D721Med (cell line): ENCODE measurements at regions not wholly inside any gene's neighbourhood (a gene's known extent, or its start where the extent isn't known, plus 50 kb on each side); places are given as distances from the start of the nearest gene placed in this dataset.

Experiments used
- DNase-seq: peaks from one replicate; pipeline ENCODE4 v3.0.0; 2011; ENCODE audit warnings: low spot score; ENCODE audit not compliant: insufficient read length
- FAIRE-seq: peaks from 2 replicates; lab custom pipeline; 2011; peaks lifted over from hg19 to GRCh38; lab: Jason Lieb, UNC
- TF ChIP-seq, protein P1 (sequence below): IDR thresholded peaks from 2 replicates; pipeline ENCODE4 v1.5.1; 2012; ENCODE audit warnings: mild to moderate bottlenecking, control low read depth; ENCODE audit not compliant: insufficient read depth; ENCODE audit errors: missing control alignments

DNA sequence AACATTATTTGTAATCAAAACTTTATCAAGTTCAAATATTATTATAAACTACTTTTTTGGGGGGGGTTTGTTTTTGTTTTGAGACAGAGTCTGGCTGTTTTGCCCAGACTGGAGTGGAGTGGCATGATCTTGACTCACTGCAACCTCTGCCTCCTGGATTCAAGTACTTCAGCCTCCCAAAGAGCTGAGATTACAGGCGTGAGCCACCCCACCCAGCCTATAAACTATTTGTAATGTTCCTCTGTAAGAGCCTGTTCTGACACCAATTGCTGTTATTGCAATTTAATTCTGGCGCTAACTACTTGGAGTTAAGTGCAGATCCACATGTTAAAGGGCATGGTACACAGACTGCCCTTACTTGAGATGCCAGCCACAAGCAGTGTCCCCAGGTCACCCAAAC, 478.1 kb upstream of the NRP1 start:
- FAIRE-seq: no peak
- TF ChIP-seq, protein P1, sequence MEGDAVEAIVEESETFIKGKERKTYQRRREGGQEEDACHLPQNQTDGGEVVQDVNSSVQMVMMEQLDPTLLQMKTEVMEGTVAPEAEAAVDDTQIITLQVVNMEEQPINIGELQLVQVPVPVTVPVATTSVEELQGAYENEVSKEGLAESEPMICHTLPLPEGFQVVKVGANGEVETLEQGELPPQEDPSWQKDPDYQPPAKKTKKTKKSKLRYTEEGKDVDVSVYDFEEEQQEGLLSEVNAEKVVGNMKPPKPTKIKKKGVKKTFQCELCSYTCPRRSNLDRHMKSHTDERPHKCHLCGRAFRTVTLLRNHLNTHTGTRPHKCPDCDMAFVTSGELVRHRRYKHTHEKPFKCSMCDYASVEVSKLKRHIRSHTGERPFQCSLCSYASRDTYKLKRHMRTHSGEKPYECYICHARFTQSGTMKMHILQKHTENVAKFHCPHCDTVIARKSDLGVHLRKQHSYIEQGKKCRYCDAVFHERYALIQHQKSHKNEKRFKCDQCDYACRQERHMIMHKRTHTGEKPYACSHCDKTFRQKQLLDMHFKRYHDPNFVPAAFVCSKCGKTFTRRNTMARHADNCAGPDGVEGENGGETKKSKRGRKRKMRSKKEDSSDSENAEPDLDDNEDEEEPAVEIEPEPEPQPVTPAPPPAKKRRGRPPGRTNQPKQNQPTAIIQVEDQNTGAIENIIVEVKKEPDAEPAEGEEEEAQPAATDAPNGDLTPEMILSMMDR: no peak

GRCh38 chr10:33810986-33811385, 476.5 kb upstream of the NRP1 start:
- DNase-seq (no peak), FAIRE-seq (no peak)
- TF ChIP-seq, protein P1: no peak

More for the DNA sequence above, 478.1 kb upstream of the NRP1 start:
- no peak for DNase-seq

- no peak for FAIRE-seq
- TF ChIP-seq, protein P1: no peak
- no peak for DNase-seq
Measured at GRCh38 chr10:33809732-33810131, 475.3 kb upstream of the NRP1 start.

DNA sequence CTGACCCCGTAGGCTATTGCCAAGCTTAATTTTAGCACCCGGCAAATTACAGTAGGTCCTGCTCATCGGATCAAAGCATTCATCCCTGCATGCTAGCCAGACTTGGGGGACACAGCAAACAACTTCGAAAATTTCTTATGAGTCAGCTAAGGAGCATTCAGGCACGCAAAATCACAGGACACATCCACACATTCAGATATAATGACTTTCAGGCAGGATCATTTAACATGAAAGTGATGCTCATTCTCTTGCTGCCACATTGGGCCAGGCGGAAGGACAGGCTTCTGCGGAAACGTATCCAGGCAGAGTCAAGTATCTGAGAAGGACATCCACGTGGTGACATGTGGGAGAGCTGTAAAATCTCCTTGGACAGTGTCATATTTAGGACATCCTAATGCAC, 474.0 kb upstream of the NRP1 start:
- DNase-seq (no peak), FAIRE-seq (no peak)
- TF ChIP-seq, protein P1: no peak

DNA sequence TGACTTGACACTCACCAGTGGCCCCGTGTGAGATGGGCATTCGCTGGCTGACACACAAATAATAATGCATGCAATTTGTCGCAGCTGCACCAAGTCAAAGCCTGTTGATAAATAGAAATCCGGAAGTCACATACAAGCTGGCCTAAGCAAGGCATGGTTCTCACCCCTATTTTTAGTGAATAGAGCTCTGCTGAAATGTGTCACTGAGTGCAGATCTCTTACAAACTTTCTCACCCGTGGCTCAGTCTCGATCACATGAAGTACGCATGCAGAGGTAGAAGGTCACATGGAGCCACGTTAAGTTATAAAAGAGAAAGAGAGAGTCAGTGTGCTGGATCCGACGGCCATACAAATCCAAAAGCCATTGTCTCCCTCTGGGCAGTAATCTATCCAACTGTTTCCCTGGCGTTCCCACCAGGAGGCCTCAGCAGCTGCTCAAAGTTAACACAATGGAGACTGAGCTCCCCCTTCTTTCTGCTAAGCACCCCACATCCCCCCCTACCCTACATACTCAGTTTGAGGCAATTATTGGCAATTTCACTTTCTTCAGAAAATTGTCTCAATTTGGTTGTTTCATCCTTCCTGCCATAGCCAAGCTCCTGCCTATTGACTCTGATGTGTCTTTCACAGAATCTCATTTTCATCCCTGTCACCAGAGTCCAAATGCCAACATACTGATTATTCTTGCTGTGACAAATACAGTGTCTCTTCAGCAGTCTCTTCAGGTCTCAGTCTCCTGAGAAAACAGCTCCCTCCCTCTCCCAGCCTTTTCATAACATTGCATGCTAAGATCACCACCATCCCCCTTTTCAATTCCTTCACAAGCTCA, 473.3 kb upstream of the NRP1 start:
- TF ChIP-seq, protein P1: no peak
- FAIRE-seq: no peak
- DNase-seq: no peak

DNA sequence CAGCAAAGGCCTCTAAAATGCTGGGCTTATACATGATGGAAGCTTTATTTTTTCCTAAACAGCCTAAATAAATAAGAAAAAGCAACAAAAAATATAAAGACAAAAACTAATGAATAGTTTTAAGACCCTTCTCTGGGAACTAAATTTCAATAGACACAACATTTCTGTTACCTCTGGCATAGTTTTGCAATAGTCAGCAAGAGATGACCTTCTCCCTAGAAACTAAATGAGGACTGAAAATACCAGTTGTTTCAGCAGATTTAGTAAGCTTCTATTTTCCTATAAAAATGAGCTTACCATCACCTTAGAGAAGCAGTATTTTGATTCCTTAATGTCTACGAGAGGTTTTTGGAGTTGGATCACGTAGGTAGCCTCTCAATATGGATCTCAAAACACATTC, 471.4 kb upstream of the NRP1 start:
- FAIRE-seq: no peak
- DNase-seq: no peak
- TF ChIP-seq, protein P1: no peak

- TF ChIP-seq, protein P1: no peak
- DNase-seq (no peak), FAIRE-seq (no peak)
Measured at GRCh38 chr10:33804584-33804983, 470.1 kb upstream of the NRP1 start.
